HG03175 (cell line): ENCODE measurements at regions not wholly inside any gene's neighbourhood (a gene's known extent, or its start where the extent isn't known, plus 50 kb on each side); places are given as distances from the start of the nearest gene placed in this dataset.
"Not testable (repeated sequence)": the region's sequence is repeated elsewhere in the genome, so short reads cannot be mapped to it uniquely, and the experiment has no call there.

Experiments used
- ATAC-seq: cut with Tn5 transposase; IDR thresholded peaks from one replicate; pipeline ENCODE4 v1.9.1; 2021; ENCODE audit warnings: mild to moderate bottlenecking, moderate library complexity; ENCODE audit not compliant: unreplicated experiment

- ATAC-seq: not testable (repeated sequence)
Observed at GRCh38 chr2:76697439-76697838, 824.7 kb downstream of the LRRTM4 start.

GRCh38 chr2:76692908-76693307 lies 829.3 kb downstream of the LRRTM4 start:
- ATAC-seq: no peak

- no peak for ATAC-seq
Observed at GRCh38 chr2:76688732-76689131, 833.4 kb downstream of the LRRTM4 start.

- ATAC-seq: no peak
Observed at GRCh38 chr2:76687923-76688322, 834.3 kb downstream of the LRRTM4 start.

GRCh38 chr2:76684756-76685155 lies 837.4 kb downstream of the LRRTM4 start:
- no peak for ATAC-seq

GRCh38 chr2:76679025-76679396 lies 843.2 kb downstream of the LRRTM4 start:
- ATAC-seq: no peak

- no peak for ATAC-seq
Observed at GRCh38 chr2:76678383-76679024, 843.7 kb downstream of the LRRTM4 start.

- no peak for ATAC-seq
Observed at GRCh38 chr2:76675212-76675611, 847.0 kb downstream of the LRRTM4 start.

- ATAC-seq: no peak
Observed at GRCh38 chr2:76672798-76673197, 849.4 kb downstream of the LRRTM4 start.

GRCh38 chr2:76669966-76670465 lies 852.2 kb downstream of the LRRTM4 start:
- no peak for ATAC-seq

GRCh38 chr2:76668279-76668678 lies 853.9 kb downstream of the LRRTM4 start:
- no peak for ATAC-seq

- no peak for ATAC-seq
Observed at GRCh38 chr2:76667821-76668271, 854.3 kb downstream of the LRRTM4 start.

- ATAC-seq: no peak
Observed at GRCh38 chr2:76642129-76642528, 880.0 kb downstream of the LRRTM4 start.

GRCh38 chr2:76641506-76641905 lies 880.7 kb downstream of the LRRTM4 start:
- no peak for ATAC-seq

GRCh38 chr2:76640905-76641304 lies 881.3 kb downstream of the LRRTM4 start:
- no peak for ATAC-seq

- ATAC-seq: no peak
Observed at GRCh38 chr2:76639171-76639680, 883.0 kb downstream of the LRRTM4 start.

GRCh38 chr2:76633276-76633921 lies 888.8 kb downstream of the LRRTM4 start:
- no peak for ATAC-seq

- no peak for ATAC-seq
Observed at GRCh38 chr2:76625101-76625500, 897.1 kb downstream of the LRRTM4 start.

- no peak for ATAC-seq
Observed at GRCh38 chr2:76613330-76613729, 902.6 kb upstream of the GCFC2 start.

GRCh38 chr2:76612764-76613163 lies 902.0 kb upstream of the GCFC2 start:
- ATAC-seq: no peak

GRCh38 chr2:76610451-76610850 lies 899.7 kb upstream of the GCFC2 start:
- ATAC-seq: no peak

- ATAC-seq: peak; percentile 94
Observed at GRCh38 chr2:76599732-76600368, 889.1 kb upstream of the GCFC2 start.
